HepG2 (cell line): ENCODE measurements at regions not wholly inside any gene's neighbourhood (a gene's known extent, or its start where the extent isn't known, plus 50 kb on each side); places are given as distances from the start of the nearest gene placed in this dataset.

Source experiments
- ATAC-seq: fragments of 200-7000 bp; cut with Tn5 transposase; 3 replicates; pipeline ENCODE4 v1.9.1; 2020; ENCODE audit warnings: mild to moderate bottlenecking, moderate library complexity
- BruUV-seq: library from RNA; stranded (reverse); fragments of 400-500 nt; replicated peaks from 2 replicates; lab custom pipeline; 2021; lab: Mats Ljungman, UMichigan
- CTCF ChIA-PET: fragments of 300-600 bp; formaldehyde crosslinking; extraction: SDS; loops from one replicate; lab custom pipeline; 2021; ENCODE audit warnings: low total read pairs, inconsistent platforms, low intra/inter-chr PET ratio; lab: Yijun Ruan, JAX
- POLR2A ChIA-PET: fragments of 350-600 bp; sonication (Branson Sonifier 250); formaldehyde crosslinking; loops from one replicate; lab custom pipeline; 2020; ENCODE audit warnings: antibody characterized with exemption, inconsistent platforms; lab: Yijun Ruan, JAX
- DNase-seq: peaks from one replicate; pipeline ENCODE4 v3.0.0-alpha.2; 2015; ENCODE audit warnings: low spot score
- FAIRE-seq: peaks from 3 replicates; lab custom pipeline; 2011; peaks lifted over from hg19 to GRCh38; lab: Jason Lieb, UNC
- H2AFZ ChIP-seq: one replicate; pipeline ENCODE4 v1.6.1; 2011; ENCODE audit warnings: low read length, inconsistent platforms
- H3K27ac ChIP-seq: fragments of 300-600 bp; 3 replicates; pipeline ENCODE4 v1.8.0; 2011; ENCODE audit warnings: mixed run types, mild to moderate bottlenecking, mixed read lengths, low read length, inconsistent platforms; ENCODE audit not compliant: insufficient read depth; ENCODE audit errors: extremely low read length
- H3K27me3 ChIP-seq, 2 experiments: fragments of 200-600 bp in 1 of 2; 2 replicates in 1 of 2; 3 replicates in 1 of 2; pipeline versions ENCODE4 v1.6.0 to v1.8.0; 2011; ENCODE audit warnings: low read length in 2 of 2, mild to moderate bottlenecking in 2 of 2, moderate library complexity in 2 of 2, inconsistent platforms in 1 of 2; ENCODE audit not compliant: insufficient read depth in 2 of 2, control insufficient read depth in 1 of 2
- H3K36me3 ChIP-seq, 2 experiments: fragments of 200-600 bp in 1 of 2; replicated peaks in 1 of 2; 2 replicates in 1 of 2; 3 replicates in 1 of 2; pipeline versions ENCODE4 v1.5.1 to v1.8.0; 2011; ENCODE audit warnings: low read length in 2 of 2, inconsistent platforms in 1 of 2; ENCODE audit not compliant: insufficient read depth in 2 of 2, control insufficient read depth in 1 of 2
- H3K4me1 ChIP-seq: 2 replicates; pipeline ENCODE4 v1.5.1; 2012; ENCODE audit warnings: low read length, inconsistent platforms; ENCODE audit not compliant: insufficient read depth
- H3K4me2 ChIP-seq: 2 replicates; pipeline ENCODE4 v1.6.0; 2011; ENCODE audit warnings: low read depth, low read length, inconsistent platforms
- H3K4me3 ChIP-seq, 3 experiments: fragments of 200-600 bp in 1 of 3; sonication (generic), shearing (Covaris generic) in 1 of 3; replicated peaks in 1 of 3; 2 replicates each; pipeline ENCODE4 v1.5.1; 2011 to 2016; ENCODE audit warnings: low read length in 3 of 3, inconsistent platforms in 2 of 3, low read depth in 2 of 3, mild to moderate bottlenecking in 2 of 3, control low read depth in 1 of 3, mixed read lengths in 1 of 3; ENCODE audit not compliant: insufficient read depth in 1 of 3
- H3K79me2 ChIP-seq: one replicate; pipeline ENCODE4 v1.6.1; 2011; ENCODE audit warnings: low read length, inconsistent platforms; ENCODE audit not compliant: insufficient read depth
- H3K9ac ChIP-seq: 2 replicates; pipeline ENCODE4 v1.6.0; 2011; ENCODE audit warnings: mild to moderate bottlenecking, low read depth, low read length, inconsistent platforms; ENCODE audit not compliant: insufficient read depth
- H3K9me3 ChIP-seq: 2 replicates; pipeline ENCODE4 v1.5.1; 2012; ENCODE audit warnings: mild to moderate bottlenecking, low read length
- H4K20me1 ChIP-seq: 2 replicates; pipeline ENCODE4 v1.6.0; 2011; ENCODE audit warnings: inconsistent platforms, mild to moderate bottlenecking, low read length, moderate library complexity; ENCODE audit not compliant: insufficient read depth
- AFF4 ChIP-seq: sonication (generic); formaldehyde crosslinking; IDR thresholded peaks from 2 replicates; pipeline ENCODE4 v1.4.0; 2020; ENCODE audit warnings: missing genetic modification reagents
- LRRFIP1 ChIP-seq: sonication (generic); formaldehyde crosslinking; conservative IDR thresholded peaks from 2 replicates; pipeline ENCODE4 v1.4.0; 2020; ENCODE audit warnings: missing genetic modification reagents
- YY1 ChIP-seq: IDR thresholded peaks from 2 replicates; pipeline ENCODE4 v1.6.1; 2011; ENCODE audit warnings: low read length, low read depth, moderate library complexity, mild to moderate bottlenecking; ENCODE audit not compliant: insufficient read depth, insufficient replicate concordance
- ZNF18 ChIP-seq: sonication (generic); formaldehyde crosslinking; IDR thresholded peaks from 2 replicates; pipeline ENCODE4 v1.8.0; 2022; ENCODE audit warnings: mild to moderate bottlenecking, missing genetic modification reagents; ENCODE audit not compliant: insufficient replicate concordance
- ZNF557 ChIP-seq: sonication (generic); formaldehyde crosslinking; IDR thresholded peaks from 2 replicates; pipeline ENCODE4 v1.4.0; 2020; ENCODE audit warnings: missing genetic modification reagents
- ZNF574 ChIP-seq: sonication (generic); formaldehyde crosslinking; IDR thresholded peaks from 2 replicates; pipeline ENCODE4 v1.4.0; 2020; ENCODE audit warnings: missing genetic modification reagents
- ZNF674 ChIP-seq: sonication (generic); formaldehyde crosslinking; IDR thresholded peaks from 2 replicates; pipeline ENCODE4 v1.5.0; 2020; ENCODE audit warnings: low read depth, mild to moderate bottlenecking, missing genetic modification reagents
- ZNF790 ChIP-seq: sonication (generic); formaldehyde crosslinking; IDR thresholded peaks from 2 replicates; pipeline ENCODE4 v1.8.0; 2022; ENCODE audit warnings: missing genetic modification reagents, mild to moderate bottlenecking, borderline replicate concordance
- WGBS: methylation state at CpG from one replicate; pipeline ENCODE4 v1.1.6; 2017; ENCODE audit warnings: low lambda C conversion rate; 5-methylcytosine and 5-hydroxymethylcytosine counted together
- in situ Hi-C: cut with HindIII; loops from 2 replicates; pipeline ENCODE4 v1.10.0; 2017; ENCODE audit warnings: low pct_unique_long_range_greater_than_20kb; ENCODE audit not compliant: extremely low pct_ligation_motif_present
- intact Hi-C: fragments of 100-400 bp; cut with micrococcal nuclease; formaldehyde crosslinking; loops from one replicate; pipeline ENCODE4 v1.10.0; 2022; ENCODE audit not compliant: unreplicated experiment

- in situ Hi-C loops = no loop called here
- peaks cover 20 to 91% of the 10 kb centered on the region in 2 experiments for H3K27me3 ChIP-seq
- FAIRE-seq = no peak
Observed at GRCh38 chr16:86737083-86737482, 158.7 kb downstream of the FOXL1 start.

More at GRCh38 chr16:86737083-86737482, 158.7 kb downstream of the FOXL1 start:
- no peak for DNase-seq
- no peak overlapping the region for H3K9ac ChIP-seq
- H3K79me2 ChIP-seq = no peaks in the 10 kb centered on the region
- no TSS peak for BruUV-seq
- WGBS = 26% methylated on average over 7 of the region's 7 CpGs
- H3K36me3 ChIP-seq = no peaks in the 10 kb centered on the region
- H3K27ac ChIP-seq = no peak overlapping the region
- H4K20me1 ChIP-seq = no peaks in the 10 kb centered on the region
- H3K4me1 ChIP-seq = no peaks in the 10 kb centered on the region
- no peak for ATAC-seq
- TF ChIP-seq YY1 = no peak
- no peak for TF ChIP-seq AFF4 (CRISPR knock-in tag)
- no peak for TF ChIP-seq ZNF790
- no peak for TF ChIP-seq ZNF574 (CRISPR knock-in tag)
- no peak for TF ChIP-seq LRRFIP1 (CRISPR knock-in tag)
- no peak for TF ChIP-seq ZNF557 (CRISPR knock-in tag)
- no peak for TF ChIP-seq ZNF18 (CRISPR knock-in tag)
- TF ChIP-seq ZNF674 (CRISPR knock-in tag) = no peak
- H3K4me2 ChIP-seq = no peak overlapping the region
- ChIA-PET POLR2A (no interaction called here), CTCF (no interaction called here)
- no peaks in the 10 kb centered on the region for H3K9me3 ChIP-seq
- intact Hi-C loops = no loop called here
- no peak overlapping the region for H2AFZ ChIP-seq
- no peak overlapping the region for H3K4me3 ChIP-seq
